Stomach (tissue), 8 donors: ENCODE measurements at regions not wholly inside any gene's neighbourhood (a gene's known extent, or its start where the extent isn't known, plus 50 kb on each side); places are given as distances from the start of the nearest gene placed in this dataset.

Source experiments
- DNase-seq, 2 donors: peaks; one replicate each; pipeline versions ENCODE4 v3.0.0 to v3.0.0-alpha.2; 2013 to 2019
- H3K27ac ChIP-seq, 5 donors: fragments of 200-600 bp in 4 of 5; sonication (generic) in 4 of 5; one replicate each; pipeline ENCODE4 v1.5.1; 2013 to 2019; ENCODE audit warnings: mild to moderate bottlenecking in 1 of 5, moderate library complexity in 1 of 5
- H3K27me3 ChIP-seq, 3 donors: fragments of 200-600 bp; sonication (generic); one replicate each; pipeline ENCODE4 v1.5.1; 2017 to 2019; ENCODE audit warnings: mixed run types in 1 of 3
- H3K36me3 ChIP-seq, 4 donors: fragments of 200-600 bp; sonication (generic); 1 replicate in 3 of 4; 2 replicates in 1 of 4; pipeline ENCODE4 v1.5.1; 2016 to 2019
- H3K4me1 ChIP-seq, 4 donors: fragments of 200-600 bp; sonication (generic); one replicate each; pipeline ENCODE4 v1.5.1; 2016 to 2019
- H3K4me3 ChIP-seq, 4 donors: fragments of 200-600 bp; sonication (generic) in 3 of 4; one replicate each; pipeline ENCODE4 v1.5.1; 2016 to 2019; ENCODE audit warnings: mild to moderate bottlenecking in 1 of 4
- H3K9me3 ChIP-seq, 4 donors: fragments of 200-600 bp; sonication (generic); one replicate each; pipeline ENCODE4 v1.5.1; 2016 to 2019
- CTCF ChIP-seq, 7 experiments: fragments of 450-650 bp in 4 of 7; fragments of 200-600 bp in 3 of 7; sonication (generic) in 3 of 7; IDR thresholded peaks; one replicate each; pipeline ENCODE4 v1.5.1; 2016 to 2019; ENCODE audit warnings: antibody characterized with exemption in 7 of 7, control low read depth in 2 of 7, mild to moderate bottlenecking in 1 of 7
- EP300 ChIP-seq: sonication (generic); formaldehyde crosslinking; IDR thresholded peaks from one replicate; pipeline ENCODE4 v1.6.1; 2017; ENCODE audit warnings: antibody characterized with exemption
- POLR2A ChIP-seq, 4 donors: fragments of 450-650 bp; IDR thresholded peaks; one replicate each; pipeline ENCODE4 v1.6.1; 2016; ENCODE audit warnings: antibody characterized with exemption in 4 of 4, control low read depth in 2 of 4, mild to moderate bottlenecking in 1 of 4, moderate library complexity in 1 of 4
- POLR2AphosphoS5 ChIP-seq, 3 donors: sonication (generic); formaldehyde crosslinking; IDR thresholded peaks; one replicate each; pipeline ENCODE4 v1.6.1; 2016; ENCODE audit warnings: antibody characterized with exemption in 3 of 3
- WGBS, 5 donors: extraction: QIAGEN DNeasy Blood & Tissue Kit in 3 of 5; methylation state at CpG; one replicate each; pipeline versions ENCODE4 v1.1.5 to v1.1.7; 2013 to 2018; 5-methylcytosine and 5-hydroxymethylcytosine counted together
- intact Hi-C: fragments of 100-400 bp; cut with DNase I; formaldehyde crosslinking; loops from one replicate; pipeline ENCODE4 v1.15.1; 2023; ENCODE audit warnings: low total_unique reads
- donor health status: healthy with polysubstance abuse.
- donor health status: Bipolar disorder and iron deficiency.
- donor health status: healthy.

- Histone ChIP-seq H3K36me3 (no peaks in the 10 kb centered on the region), H3K27me3 (no peaks in the 10 kb centered on the region), H3K4me3 (no peak overlapping the region), H3K4me1 (no peaks in the 10 kb centered on the region), H3K27ac (no peak overlapping the region), H3K9me3 (peaks cover 8 to 29% (median 20%) of the 10 kb centered on the region in 4 donors)
- WGBS, 5 donors = 63 to 68% (median 65%) methylated on average over 5 of the region's 5 CpGs
- intact Hi-C loops = no loop called here
- TF ChIP-seq CTCF (IDR thresholded peaks at IDR 0.05) = no peak
- TF ChIP-seq POLR2A (IDR thresholded peaks at IDR 0.05) = no peak
- TF ChIP-seq EP300 = no peak
- no peak for TF ChIP-seq POLR2AphosphoS5 (IDR thresholded peaks at IDR 0.05)
- DNase-seq = no peak
These were observed 384.5 kb upstream of the IL12A start for GRCh38 chr3:159604151-159604581.

- Histone ChIP-seq H3K27ac (no peak overlapping the region), H3K27me3 (no peaks in the 10 kb centered on the region), H3K36me3 (no peaks in the 10 kb centered on the region), H3K4me1 (no peaks in the 10 kb centered on the region), H3K9me3 (peaks cover under 1 to 21% (median 10%) of the 10 kb centered on the region in 4 donors), H3K4me3 (no peak overlapping the region)
- no peak for TF ChIP-seq POLR2AphosphoS5 (IDR thresholded peaks at IDR 0.05)
- TF ChIP-seq EP300 = no peak
- no peak for TF ChIP-seq CTCF (IDR thresholded peaks at IDR 0.05)
- TF ChIP-seq POLR2A (IDR thresholded peaks at IDR 0.05) = no peak
- DNase-seq = no peak
- 80 to 89% (median 84%) methylated on average over 3 of the region's 3 CpGs for WGBS, 5 donors
- intact Hi-C loops = no loop called here
These were observed 383.5 kb upstream of the IL12A start for GRCh38 chr3:159605101-159605500.

DNA sequence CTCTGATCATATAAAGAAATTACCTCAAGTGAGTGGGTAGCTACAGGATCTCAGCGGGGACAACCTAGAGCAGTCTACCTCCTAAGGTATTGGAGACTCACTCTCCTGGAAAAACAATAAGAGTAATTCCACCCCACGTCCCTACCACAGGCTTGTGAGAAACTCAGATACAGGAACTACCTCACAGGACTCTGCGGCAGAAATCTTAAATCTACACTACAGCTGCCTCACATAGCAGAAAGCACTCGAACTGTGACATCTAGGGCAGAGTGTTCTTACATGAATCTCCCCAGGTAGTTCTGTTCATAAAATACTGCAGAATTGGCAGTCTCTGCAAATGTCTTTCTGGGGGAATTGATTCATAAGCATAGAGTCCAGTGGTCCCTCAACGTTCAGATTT lies 382.9 kb upstream of the IL12A start:
- no peak for TF ChIP-seq CTCF (IDR thresholded peaks at IDR 0.05)
- no peak for TF ChIP-seq EP300
- TF ChIP-seq POLR2AphosphoS5 (IDR thresholded peaks at IDR 0.05) = no peak
- TF ChIP-seq POLR2A (IDR thresholded peaks at IDR 0.05) = no peak
- Histone ChIP-seq H3K27me3 (no peaks in the 10 kb centered on the region), H3K36me3 (no peaks in the 10 kb centered on the region), H3K4me3 (no peak overlapping the region), H3K27ac (no peak overlapping the region), H3K9me3 (peaks cover 0 to 14% (median 5%) of the 10 kb centered on the region in 4 donors), H3K4me1 (no peaks in the 10 kb centered on the region)
- DNase-seq = no peak
- WGBS, 5 donors = 75 to 86% (median 78%) methylated on average over 5 of the region's 5 CpGs
- intact Hi-C loops = no loop called here

DNA sequence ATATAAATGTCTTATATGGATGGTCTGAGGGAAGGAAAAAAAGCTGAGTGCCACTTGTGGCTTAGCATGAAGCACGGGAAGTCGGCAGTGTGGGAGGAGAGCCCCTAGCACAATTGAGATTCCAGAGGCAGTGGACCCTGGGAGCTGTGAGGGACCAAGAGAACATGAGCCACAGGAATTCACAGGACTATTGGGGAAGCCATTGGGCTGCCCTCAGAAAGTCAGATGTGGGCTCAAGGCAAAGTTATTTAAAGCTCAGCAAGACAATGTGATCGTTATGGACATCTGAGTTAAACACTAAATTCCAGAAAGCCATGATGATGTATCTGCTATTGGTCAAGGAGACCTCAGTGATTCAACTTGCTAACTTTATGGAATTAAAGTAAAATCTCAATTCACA lies 380.8 kb upstream of the IL12A start:
- no peaks in the 10 kb centered on the region for H3K36me3 ChIP-seq
- no peak for DNase-seq
- no peaks in the 10 kb centered on the region for H3K9me3 ChIP-seq
- no peak for TF ChIP-seq POLR2AphosphoS5 (IDR thresholded peaks at IDR 0.05)
- TF ChIP-seq CTCF (IDR thresholded peaks at IDR 0.05) = no peak
- TF ChIP-seq POLR2A (IDR thresholded peaks at IDR 0.05) = no peak
- no peak for TF ChIP-seq EP300
- 70 to 83% (median 81%) methylated on average over 3 of the region's 3 CpGs for WGBS, 5 donors
- intact Hi-C loops = no loop called here
- no peaks in the 10 kb centered on the region for H3K27me3 ChIP-seq
- no peaks in the 10 kb centered on the region for H3K4me1 ChIP-seq
- no peak overlapping the region for H3K27ac ChIP-seq
- H3K4me3 ChIP-seq = no peak overlapping the region
